Activated T-cell treated with anti-CD3 and anti-CD28 coated beads for 48 hours (primary cell): ENCODE measurements at regions not wholly inside any gene's neighbourhood (a gene's known extent, or its start where the extent isn't known, plus 50 kb on each side); places are given as distances from the start of the nearest gene placed in this dataset.

Experiments
- DNase-seq: peaks from one replicate; pipeline ENCODE4 v3.0.0-alpha.2; 2020; ENCODE audit warnings: low read depth

DNA sequence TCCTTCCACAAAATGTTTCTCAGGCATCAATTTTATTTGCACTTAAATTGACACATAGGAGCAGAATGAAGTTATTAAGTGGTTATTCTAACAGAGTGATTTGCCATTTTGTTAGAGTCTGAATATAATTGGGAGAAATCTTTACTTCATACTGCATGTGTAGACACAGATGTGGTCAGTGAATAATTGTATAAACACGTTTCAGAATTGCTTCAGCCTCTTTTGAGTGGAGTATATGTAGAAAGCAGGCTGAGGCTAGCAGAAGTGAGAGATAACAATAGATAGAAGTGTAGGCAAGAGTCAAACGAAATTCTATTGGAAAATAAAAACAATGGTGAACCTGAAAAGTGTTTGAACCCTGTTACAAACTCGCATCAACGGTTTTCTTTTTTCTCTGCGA is 270.7 kb downstream of the TMEM167A start:
- no peak for DNase-seq

DNA sequence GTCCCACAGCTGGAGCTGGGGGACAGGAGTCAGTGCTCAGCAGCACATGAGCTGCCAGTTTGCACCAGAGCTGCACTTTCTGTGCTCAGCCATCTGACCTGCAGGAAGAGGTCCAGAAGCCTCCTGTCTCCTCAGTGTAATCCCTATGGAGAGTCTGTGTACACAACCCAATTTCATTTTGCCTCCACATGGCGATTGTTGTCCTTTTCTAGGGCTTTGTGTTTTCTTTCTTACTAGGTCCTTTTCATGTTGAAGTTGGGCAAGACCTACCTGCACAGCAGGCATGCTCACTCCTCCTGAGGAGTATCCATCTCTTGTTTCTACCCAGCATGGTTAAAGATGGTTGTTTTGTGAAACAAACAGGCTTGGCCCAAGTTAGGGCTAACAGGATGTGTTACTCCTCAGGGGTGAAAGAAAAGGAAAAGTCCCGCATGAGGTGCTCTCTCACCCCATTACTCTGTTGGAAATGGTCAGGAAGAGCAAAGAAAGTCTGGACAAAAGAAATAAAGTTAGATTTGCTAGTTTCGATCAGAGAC is 273.0 kb downstream of the TMEM167A start:
- DNase-seq, result no peak

- DNase-seq, result no peak
Observed at GRCh38 chr5:82802954-82803353, 274.2 kb downstream of the TMEM167A start.

DNA sequence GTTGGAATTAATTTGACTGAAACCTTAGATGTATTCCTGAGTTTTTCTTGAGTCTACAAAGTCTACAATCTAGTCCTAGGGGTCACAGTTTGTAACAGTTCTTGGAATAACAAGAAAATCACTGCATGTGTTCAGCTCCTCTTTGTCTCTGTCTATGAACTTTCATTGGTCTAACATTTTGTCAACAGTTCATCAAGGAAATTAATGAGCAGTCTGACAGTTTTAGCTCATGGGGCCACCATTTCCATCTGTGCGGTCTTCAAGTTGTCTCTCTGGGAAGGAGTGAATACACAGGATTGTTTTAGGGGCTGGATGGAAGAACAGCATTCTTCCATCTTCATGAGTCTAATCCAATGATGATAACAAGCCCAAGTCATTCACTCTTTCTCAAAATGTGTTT is 276.4 kb downstream of the TMEM167A start:
- no peak for DNase-seq

GRCh38 chr5:82799361-82800077 is 277.7 kb downstream of the TMEM167A start:
- DNase-seq, result no peak

DNA sequence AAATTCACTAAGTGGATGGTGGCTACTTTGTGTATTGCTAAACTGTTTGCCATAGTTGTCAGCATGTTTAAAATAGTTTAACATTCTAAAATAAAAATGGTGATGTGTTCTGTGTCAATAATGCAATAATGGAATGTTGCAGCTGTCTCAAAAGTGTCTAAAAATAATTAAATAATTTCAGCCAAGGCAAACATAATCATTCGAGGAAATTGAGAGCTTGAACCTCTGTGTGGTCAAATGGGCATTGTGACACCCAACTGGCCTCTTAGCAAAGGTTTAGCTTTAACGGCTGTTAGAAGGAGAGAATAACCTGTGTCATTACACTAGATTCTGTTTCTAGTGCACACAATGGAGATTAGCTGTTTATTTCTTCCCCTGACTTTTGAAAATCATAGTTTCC is 278.5 kb downstream of the TMEM167A start:
- DNase-seq, result no peak

DNA sequence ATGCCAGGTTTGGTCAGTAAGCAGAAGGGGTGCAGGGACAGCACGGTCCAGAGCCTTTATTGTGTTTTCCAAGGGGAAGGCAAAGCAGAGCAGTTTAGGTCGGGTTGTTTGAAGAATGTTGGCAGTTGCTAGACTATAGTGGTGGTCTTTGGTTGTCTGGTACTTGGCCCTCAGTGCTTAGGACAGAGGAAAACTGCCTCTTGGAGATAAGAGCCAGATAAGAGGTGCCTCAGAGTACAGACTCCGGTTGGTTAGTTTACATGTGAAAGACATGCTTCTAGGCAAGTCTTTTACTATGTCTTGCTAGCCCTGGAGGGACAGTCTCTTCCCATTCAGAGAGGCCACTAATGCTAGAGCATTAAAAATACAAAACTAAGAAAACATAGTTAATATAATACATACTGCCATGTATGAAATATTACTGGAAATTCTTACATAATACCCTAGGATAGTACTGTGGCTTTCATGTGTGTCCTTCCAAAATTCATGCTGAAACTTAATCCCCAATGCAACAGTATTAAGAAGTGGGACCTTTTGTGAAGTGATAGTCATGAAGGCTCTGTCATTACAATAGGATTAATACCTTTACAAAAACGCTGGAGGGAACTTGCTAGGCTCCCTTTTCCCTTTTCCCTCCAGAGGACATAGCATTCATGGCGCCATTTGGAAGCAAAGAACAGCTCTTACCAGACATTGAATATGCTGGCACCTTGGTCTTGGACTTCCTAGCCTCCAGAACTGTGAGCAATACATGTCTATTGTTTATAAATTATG is 280.4 kb downstream of the TMEM167A start:
- no peak for DNase-seq

DNA sequence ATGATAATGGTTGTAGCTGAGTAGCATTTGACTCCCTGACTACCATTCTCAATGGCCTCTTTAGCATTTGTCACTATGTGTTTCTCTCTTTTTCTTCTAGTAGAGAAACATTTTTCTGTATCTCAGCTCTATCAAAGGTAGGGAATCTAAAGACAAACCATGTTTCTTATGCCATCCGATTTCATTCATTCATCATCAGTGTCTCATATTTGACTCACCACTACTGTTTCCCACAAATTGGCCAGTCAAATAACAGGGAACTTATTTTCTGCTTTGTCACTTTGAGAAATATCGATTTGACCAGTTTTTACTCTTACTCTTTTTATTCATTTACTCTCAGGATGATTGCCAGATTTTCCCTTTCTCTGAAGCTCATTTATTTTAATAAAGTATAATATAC is 282.3 kb downstream of the TMEM167A start:
- no peak for DNase-seq

GRCh38 chr5:82793808-82794419 is 283.3 kb downstream of the TMEM167A start:
- DNase-seq, result peak; percentile 3

- DNase-seq, result no peak
Observed at GRCh38 chr5:82792096-82792495, 285.1 kb downstream of the TMEM167A start.

- DNase-seq, result no peak
Observed at GRCh38 chr5:82789095-82789494, 288.1 kb downstream of the TMEM167A start.

GRCh38 chr5:82786748-82787147 is 290.4 kb downstream of the TMEM167A start:
- no peak for DNase-seq

GRCh38 chr5:82785882-82786509 is 291.2 kb downstream of the TMEM167A start:
- no peak for DNase-seq

- DNase-seq, result no peak
Observed at GRCh38 chr5:82785456-82785855, 291.7 kb downstream of the TMEM167A start.

GRCh38 chr5:82784521-82784920 is 292.7 kb downstream of the TMEM167A start:
- no peak for DNase-seq

DNA sequence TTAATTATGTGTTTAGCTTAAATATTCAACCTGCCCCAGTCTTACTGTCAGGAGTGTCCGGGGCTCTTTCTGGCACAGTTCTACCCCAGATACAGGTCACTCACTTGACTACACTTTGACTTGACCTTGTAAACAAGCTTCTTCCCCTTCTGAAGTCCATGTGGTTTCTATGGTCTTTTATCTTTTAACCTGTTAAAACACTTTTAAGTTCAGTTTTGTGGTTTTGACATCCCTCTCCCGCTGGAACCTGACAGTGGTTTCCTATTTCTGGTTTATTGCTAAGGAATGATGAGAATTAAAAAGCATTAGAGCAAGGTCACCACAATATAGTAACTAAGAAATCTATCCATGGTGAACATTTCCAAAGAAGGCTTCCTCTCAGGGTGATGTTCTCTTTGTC is 300.1 kb downstream of the TMEM167A start:
- no peak for DNase-seq

DNA sequence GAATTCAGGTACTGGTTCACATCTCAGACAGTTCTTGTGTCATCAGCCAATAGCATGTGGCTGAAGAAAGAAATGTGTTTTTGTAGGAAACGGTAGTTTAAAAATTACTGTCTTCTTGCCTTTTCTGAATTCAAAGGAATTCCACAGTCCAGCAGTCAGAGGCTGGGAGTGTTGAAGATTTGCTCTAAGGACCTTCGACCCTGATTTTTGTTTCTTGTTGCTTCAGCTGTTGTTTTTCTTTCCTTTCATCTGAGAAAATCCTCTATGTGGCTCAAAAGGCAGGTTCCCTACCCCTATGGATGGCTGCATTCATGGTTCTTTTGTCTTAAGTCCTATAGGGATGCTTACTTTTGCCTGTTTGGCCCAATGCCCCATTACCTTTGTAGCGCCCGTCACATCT is 304.9 kb downstream of the TMEM167A start:
- DNase-seq, result no peak

GRCh38 chr5:82766206-82766605 is 311.0 kb downstream of the TMEM167A start:
- no peak for DNase-seq

GRCh38 chr5:82765765-82766164 is 311.4 kb downstream of the TMEM167A start:
- no peak for DNase-seq

GRCh38 chr5:82760856-82761255 is 316.3 kb downstream of the TMEM167A start:
- no peak for DNase-seq

- no peak for DNase-seq
Observed at GRCh38 chr5:82758881-82759280, 318.3 kb downstream of the TMEM167A start.

DNA sequence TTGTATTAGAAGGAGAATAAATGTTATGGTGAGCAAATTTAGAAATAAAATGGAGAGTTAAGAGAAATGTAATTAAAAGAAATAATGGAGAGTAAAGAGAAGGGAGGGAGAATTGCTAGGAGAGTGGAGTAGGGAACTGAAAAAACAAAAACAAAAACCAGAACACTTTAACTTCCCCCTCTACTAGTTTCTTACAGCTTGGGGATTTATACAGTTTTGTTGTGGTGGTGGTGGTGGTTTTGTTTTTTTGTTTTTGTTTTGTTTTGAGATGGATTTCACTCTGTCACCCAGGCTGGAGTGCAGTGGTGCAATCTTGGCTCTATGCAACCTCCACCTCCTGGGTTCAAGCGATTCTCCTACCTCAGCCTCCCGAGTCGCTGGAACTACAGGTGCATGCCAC is 322.4 kb downstream of the TMEM167A start:
- no peak for DNase-seq
